Astrocyte (in vitro differentiated cells and primary cell): ENCODE measurements at regions not wholly inside any gene's neighbourhood (a gene's known extent, or its start where the extent isn't known, plus 50 kb on each side); places are given as distances from the start of the nearest gene placed in this dataset.

Experiments
- DNase-seq: peaks from one replicate; pipeline ENCODE4 v3.0.0-alpha.2; 2010; ENCODE audit warnings: low read depth
- FAIRE-seq: peaks from 2 replicates; lab custom pipeline; 2011; peaks lifted over from hg19 to GRCh38; lab: Jason Lieb, UNC
- H2AFZ ChIP-seq: 2 replicates; pipeline ENCODE4 v1.6.0; 2012; ENCODE audit warnings: low read depth, low read length, inconsistent platforms
- H3K27ac ChIP-seq: 2 replicates; pipeline ENCODE4 v1.5.1; 2011; ENCODE audit warnings: low read depth, low read length, inconsistent platforms
- H3K27me3 ChIP-seq: 2 replicates; pipeline ENCODE4 v1.6.0; 2011; ENCODE audit warnings: low read length, inconsistent platforms; ENCODE audit not compliant: insufficient read depth
- H3K36me3 ChIP-seq: 2 replicates; pipeline ENCODE4 v1.5.1; 2011; ENCODE audit warnings: low read length, inconsistent platforms; ENCODE audit not compliant: insufficient read depth
- H3K4me1 ChIP-seq: 2 replicates; pipeline ENCODE4 v1.5.1; 2011; ENCODE audit warnings: low read length, inconsistent platforms; ENCODE audit not compliant: insufficient read depth
- H3K4me2 ChIP-seq: 2 replicates; pipeline ENCODE4 v1.6.0; 2012; ENCODE audit warnings: low read length, inconsistent platforms
- H3K4me3 ChIP-seq: 2 replicates; pipeline ENCODE4 v1.5.1; 2011; ENCODE audit warnings: low read depth, mild to moderate bottlenecking, low read length, inconsistent platforms; ENCODE audit not compliant: insufficient read depth
- H3K79me2 ChIP-seq: 2 replicates; pipeline ENCODE4 v1.6.0; 2012; ENCODE audit warnings: mild to moderate bottlenecking, low read length, inconsistent platforms; ENCODE audit not compliant: insufficient read depth
- H3K9ac ChIP-seq: 2 replicates; pipeline ENCODE4 v1.6.0; 2012; ENCODE audit warnings: mild to moderate bottlenecking, low read length, inconsistent platforms
- H3K9me3 ChIP-seq: 2 replicates; pipeline ENCODE4 v1.5.1; 2012; ENCODE audit warnings: low read depth, mild to moderate bottlenecking, low read length, inconsistent platforms; ENCODE audit not compliant: insufficient read depth
- H4K20me1 ChIP-seq: 2 replicates; pipeline ENCODE4 v1.6.0; 2012; ENCODE audit warnings: low read length, inconsistent platforms; ENCODE audit not compliant: insufficient read depth
- H3K27ac Mint-ChIP-seq: one replicate; pipeline ENCODE4 v1.8.0; 2021; ENCODE audit warnings: mild to moderate bottlenecking, mixed read lengths; ENCODE audit not compliant: unreplicated experiment
- H3K27me3 Mint-ChIP-seq: one replicate; pipeline ENCODE4 v1.8.0; 2021; ENCODE audit warnings: low read depth, mixed read lengths; ENCODE audit not compliant: unreplicated experiment
- H3K36me3 Mint-ChIP-seq: one replicate; pipeline ENCODE4 v1.8.0; 2021; ENCODE audit warnings: low read depth, mixed read lengths; ENCODE audit not compliant: unreplicated experiment
- H3K4me1 Mint-ChIP-seq: one replicate; pipeline ENCODE4 v1.8.0; 2021; ENCODE audit warnings: low read depth, mixed read lengths; ENCODE audit not compliant: unreplicated experiment
- H3K4me3 Mint-ChIP-seq: one replicate; pipeline ENCODE4 v1.8.0; 2021; ENCODE audit warnings: mild to moderate bottlenecking, moderate library complexity, mixed read lengths; ENCODE audit not compliant: unreplicated experiment
- H3K9me3 Mint-ChIP-seq: one replicate; pipeline ENCODE4 v1.8.0; 2021; ENCODE audit warnings: mild to moderate bottlenecking, mixed read lengths; ENCODE audit not compliant: unreplicated experiment
- CTCF ChIP-seq: IDR thresholded peaks from 2 replicates; pipeline ENCODE4 v1.5.1; 2011; ENCODE audit warnings: low read depth, mild to moderate bottlenecking, inconsistent platforms, low read length, moderate library complexity; ENCODE audit not compliant: insufficient read depth
- EZH2 ChIP-seq: IDR thresholded peaks from 2 replicates; pipeline ENCODE4 v1.6.1; 2012; ENCODE audit warnings: mild to moderate bottlenecking, low read length, inconsistent platforms; ENCODE audit not compliant: insufficient read depth

- TF ChIP-seq EZH2 (no peak), CTCF (no peak)
- FAIRE-seq (no peak), DNase-seq (no peak)
- H3K9ac ChIP-seq, result no peak overlapping the region
- no peaks in the 10 kb centered on the region for H3K27me3 ChIP-seq
- Mint-ChIP-seq H3K4me3 (no peak overlapping the region), H3K9me3 (no peaks in the 10 kb centered on the region), H3K27ac (no peak overlapping the region), H3K36me3 (no peaks in the 10 kb centered on the region), H3K4me1 (no peaks in the 10 kb centered on the region), H3K27me3 (no peaks in the 10 kb centered on the region)
- no peak overlapping the region for H3K4me3 ChIP-seq
- H3K9me3 ChIP-seq, result no peaks in the 10 kb centered on the region
- H4K20me1 ChIP-seq, result no peaks in the 10 kb centered on the region
- H3K4me1 ChIP-seq, result no peaks in the 10 kb centered on the region
- H2AFZ ChIP-seq, result no peak overlapping the region
- no peaks in the 10 kb centered on the region for H3K79me2 ChIP-seq
- H3K4me2 ChIP-seq, result no peak overlapping the region
- no peaks in the 10 kb centered on the region for H3K36me3 ChIP-seq
- H3K27ac ChIP-seq, result no peak overlapping the region
Measured at GRCh38 chr3:152695840-152696239, 139.1 kb upstream of the P2RY1 start.

- Histone ChIP-seq H3K79me2 (no peaks in the 10 kb centered on the region), H3K4me2 (no peak overlapping the region), H3K9ac (no peak overlapping the region), H2AFZ (no peak overlapping the region), H3K4me3 (no peak overlapping the region), H3K27me3 (no peaks in the 10 kb centered on the region), H3K36me3 (no peaks in the 10 kb centered on the region), H4K20me1 (no peaks in the 10 kb centered on the region), H3K4me1 (no peaks in the 10 kb centered on the region), H3K9me3 (no peaks in the 10 kb centered on the region), H3K27ac (no peak overlapping the region)
- FAIRE-seq (no peak), DNase-seq (no peak)
- H3K27ac Mint-ChIP-seq, result no peak overlapping the region
- H3K9me3 Mint-ChIP-seq, result no peaks in the 10 kb centered on the region
- no peak overlapping the region for H3K4me3 Mint-ChIP-seq
- TF ChIP-seq CTCF (no peak), EZH2 (no peak)
- no peaks in the 10 kb centered on the region for H3K4me1 Mint-ChIP-seq
- H3K36me3 Mint-ChIP-seq, result no peaks in the 10 kb centered on the region
- H3K27me3 Mint-ChIP-seq, result no peaks in the 10 kb centered on the region
Measured at GRCh38 chr3:152696962-152697361, 138.0 kb upstream of the P2RY1 start.

GRCh38 chr3:152703245-152703890, 131.6 kb upstream of the P2RY1 start:
- Histone ChIP-seq H2AFZ (no peak overlapping the region), H3K36me3 (no peaks in the 10 kb centered on the region), H3K27ac (no peak overlapping the region), H3K27me3 (no peaks in the 10 kb centered on the region), H4K20me1 (no peaks in the 10 kb centered on the region), H3K9ac (no peak overlapping the region), H3K9me3 (no peaks in the 10 kb centered on the region), H3K4me1 (no peaks in the 10 kb centered on the region), H3K79me2 (no peaks in the 10 kb centered on the region), H3K4me3 (no peak overlapping the region), H3K4me2 (no peak overlapping the region)
- no peaks in the 10 kb centered on the region for H3K4me1 Mint-ChIP-seq
- H3K27ac Mint-ChIP-seq, result no peak overlapping the region
- TF ChIP-seq CTCF, result no peak
- TF ChIP-seq EZH2, result no peak
- FAIRE-seq (no peak), DNase-seq (no peak)
- H3K9me3 Mint-ChIP-seq, result no peaks in the 10 kb centered on the region
- no peaks in the 10 kb centered on the region for H3K36me3 Mint-ChIP-seq
- no peak overlapping the region for H3K4me3 Mint-ChIP-seq
- peaks cover 5% of the 10 kb centered on the region for H3K27me3 Mint-ChIP-seq
